ENCODE measurements at regions not wholly inside any gene's neighbourhood (a gene's known extent, or its start where the extent isn't known, plus 50 kb on each side); places are given as distances from the start of the nearest gene placed in this dataset.

- H3K4me3 ChIP-seq: no peak overlapping the region
- H3K4me1 ChIP-seq: no peaks in the 10 kb centered on the region
- no peak for ATAC-seq
- peaks cover 0 to 3% (median 0%) of the 10 kb centered on the region in 3 donors for H3K9me3 ChIP-seq
- H3K27ac ChIP-seq: no peak overlapping the region
- WGBS, 2 donors (ENCODE audit: low coverage in 1 of 2): 67 to 96% methylated on average over 4 of the region's 4 CpGs
- H3K27me3 ChIP-seq: peaks cover 33% of the 10 kb centered on the region
- no peak for TF ChIP-seq POLR2AphosphoS5 (IDR thresholded peaks at IDR 0.05)
- TF ChIP-seq POLR2A (IDR thresholded peaks at IDR 0.05): no peak
- TF ChIP-seq EP300 (IDR thresholded peaks at IDR 0.05): no peak
- TF ChIP-seq CTCF (IDR thresholded peaks at IDR 0.05): no peak
- H3K36me3 ChIP-seq: no peaks in the 10 kb centered on the region
These were observed 397.5 kb upstream of the PLXNA2 start for GRCh38 chr1:208641579-208642280.

- H3K27ac ChIP-seq: no peak overlapping the region
- ATAC-seq: no peak
These were observed 398.9 kb upstream of the PLXNA2 start for GRCh38 chr1:208643005-208643597.

GRCh38 chr1:208644401-208645160, 400.4 kb upstream of the PLXNA2 start:
- TF ChIP-seq EP300 (IDR thresholded peaks at IDR 0.05) (no peak), CTCF (IDR thresholded peaks at IDR 0.05) (no peak), POLR2A (IDR thresholded peaks at IDR 0.05) (no peak), POLR2AphosphoS5 (IDR thresholded peaks at IDR 0.05) (no peak)
- ATAC-seq: no peak
- Histone ChIP-seq H3K27me3 (peaks cover 39% of the 10 kb centered on the region), H3K36me3 (no peaks in the 10 kb centered on the region), H3K4me1 (no peaks in the 10 kb centered on the region), H3K4me3 (no peak overlapping the region), H3K27ac (no peak overlapping the region), H3K9me3 (peaks cover 0 to 3% (median 0%) of the 10 kb centered on the region in 3 donors)
- WGBS, 2 donors (ENCODE audit: low coverage in 1 of 2): 29 to 78% methylated on average over 2 of the region's 2 CpGs

More at GRCh38 chr1:208643005-208643597, 398.9 kb upstream of the PLXNA2 start:
- peaks cover 29% of the 10 kb centered on the region for H3K27me3 ChIP-seq
- TF ChIP-seq POLR2A (IDR thresholded peaks at IDR 0.05): no peak
- no peak for TF ChIP-seq CTCF (IDR thresholded peaks at IDR 0.05)
- no peak for TF ChIP-seq POLR2AphosphoS5 (IDR thresholded peaks at IDR 0.05)
- TF ChIP-seq EP300 (IDR thresholded peaks at IDR 0.05): no peak
- H3K4me1 ChIP-seq: no peaks in the 10 kb centered on the region
- H3K9me3 ChIP-seq: peaks cover 0 to 3% (median 0%) of the 10 kb centered on the region in 3 donors
- no peak overlapping the region for H3K4me3 ChIP-seq
- H3K36me3 ChIP-seq: no peaks in the 10 kb centered on the region
- WGBS, 2 donors (ENCODE audit: low coverage in 1 of 2): 33% methylated on average over 3 of the region's 7 CpGs; no CpG with 5 or more reads in 1 of the 2 donors

GRCh38 chr1:208646431-208646830, 402.2 kb upstream of the PLXNA2 start:
- WGBS, 2 donors (ENCODE audit: low coverage in 1 of 2): 100% methylated on average over 2 of the region's 2 CpGs; no CpG with 5 or more reads in 1 of the 2 donors

More at GRCh38 chr1:208646431-208646830, 402.2 kb upstream of the PLXNA2 start:
- Histone ChIP-seq H3K4me3 (no peak overlapping the region), H3K9me3 (peaks cover 0 to under 1% (median 0%) of the 10 kb centered on the region in 3 donors), H3K27me3 (peaks cover 40% of the 10 kb centered on the region), H3K27ac (no peak overlapping the region), H3K36me3 (no peaks in the 10 kb centered on the region), H3K4me1 (no peaks in the 10 kb centered on the region)
- no peak for ATAC-seq
- TF ChIP-seq EP300 (IDR thresholded peaks at IDR 0.05) (no peak), CTCF (IDR thresholded peaks at IDR 0.05) (no peak), POLR2A (IDR thresholded peaks at IDR 0.05) (no peak), POLR2AphosphoS5 (IDR thresholded peaks at IDR 0.05) (no peak)
